ENCODE measurements at regions not wholly inside any gene's neighbourhood (a gene's known extent, or its start where the extent isn't known, plus 50 kb on each side); places are given as distances from the start of the nearest gene placed in this dataset.

GRCh38 chr17:79504181-79504605, 106.7 kb downstream of the RBFOX3 start:
- no peaks in the 10 kb centered on the region for H3K27me3 ChIP-seq (ENCODE audit: insufficient read depth, low read length, poor library complexity, severe bottlenecking)

GRCh38 chr17:79503126-79503839, 107.6 kb downstream of the RBFOX3 start:
- Histone ChIP-seq H3K79me2 (ENCODE audit: insufficient read depth, low read length) (no peaks in the 10 kb centered on the region), H3K9me3 (ENCODE audit: insufficient read depth, low read depth, low read length) (no peaks in the 10 kb centered on the region; the same call in 1 of the 2 replicates), H3F3A (ENCODE audit: low read depth) (no peaks in the 10 kb centered on the region), H3K4me3 (ENCODE audit: low read length, poor library complexity, severe bottlenecking) (no peak overlapping the region), H3K27me3 (ENCODE audit: insufficient read depth, low read length, poor library complexity, severe bottlenecking) (no peaks in the 10 kb centered on the region), H3K4me1 (ENCODE audit: insufficient read depth, low read length, poor library complexity, severe bottlenecking) (no peaks in the 10 kb centered on the region), H3K4me2 (ENCODE audit: low read depth, low read length, poor library complexity, severe bottlenecking) (no peak overlapping the region), H3K9ac (ENCODE audit: low read depth, low read length, poor library complexity, severe bottlenecking) (no peak overlapping the region), H2AFZ (ENCODE audit: low read length) (no peak overlapping the region), H4K20me1 (ENCODE audit: insufficient read depth, low read length, poor library complexity, severe bottlenecking) (no peaks in the 10 kb centered on the region), H3K9me2 (replicated peaks; ENCODE audit: low read depth, low read length) (no peaks in the 10 kb centered on the region), H3K36me3 (ENCODE audit: insufficient read depth, low read length) (no peaks in the 10 kb centered on the region)
- TF ChIP-seq CTCF (conservative IDR thresholded peaks at IDR 0.05; ENCODE audit: low read length) (no peak), EZH2phosphoT487 (IDR thresholded peaks at IDR 0.05; ENCODE audit: borderline replicate concordance) (no peak)

More at GRCh38 chr17:79504181-79504605, 106.7 kb downstream of the RBFOX3 start:
- Histone ChIP-seq H2AFZ (ENCODE audit: low read length) (no peak overlapping the region), H3K9ac (ENCODE audit: low read depth, low read length, poor library complexity, severe bottlenecking) (no peak overlapping the region), H3K36me3 (ENCODE audit: insufficient read depth, low read length) (no peaks in the 10 kb centered on the region), H3K4me2 (ENCODE audit: low read depth, low read length, poor library complexity, severe bottlenecking) (no peak overlapping the region), H3K9me2 (replicated peaks; ENCODE audit: low read depth, low read length) (no peaks in the 10 kb centered on the region), H3K4me3 (ENCODE audit: low read length, poor library complexity, severe bottlenecking) (no peak overlapping the region), H4K20me1 (ENCODE audit: insufficient read depth, low read length, poor library complexity, severe bottlenecking) (no peaks in the 10 kb centered on the region), H3F3A (ENCODE audit: low read depth) (no peaks in the 10 kb centered on the region), H3K9me3 (ENCODE audit: insufficient read depth, low read depth, low read length) (no peaks in the 10 kb centered on the region; the same call in 1 of the 2 replicates), H3K79me2 (ENCODE audit: insufficient read depth, low read length) (no peaks in the 10 kb centered on the region), H3K4me1 (ENCODE audit: insufficient read depth, low read length, poor library complexity, severe bottlenecking) (no peaks in the 10 kb centered on the region)
- TF ChIP-seq CTCF (conservative IDR thresholded peaks at IDR 0.05; ENCODE audit: low read length) (no peak), EZH2phosphoT487 (IDR thresholded peaks at IDR 0.05; ENCODE audit: borderline replicate concordance) (no peak)

- Histone ChIP-seq H2AFZ (ENCODE audit: low read length) (no peak overlapping the region), H3K27me3 (ENCODE audit: insufficient read depth, low read length, poor library complexity, severe bottlenecking) (no peaks in the 10 kb centered on the region), H3K9me2 (replicated peaks; ENCODE audit: low read depth, low read length) (no peaks in the 10 kb centered on the region)
Observed at GRCh38 chr17:79501910-79502309, 108.9 kb downstream of the RBFOX3 start.

More at GRCh38 chr17:79501910-79502309, 108.9 kb downstream of the RBFOX3 start:
- TF ChIP-seq CTCF (conservative IDR thresholded peaks at IDR 0.05; ENCODE audit: low read length) (no peak), EZH2phosphoT487 (IDR thresholded peaks at IDR 0.05; ENCODE audit: borderline replicate concordance) (no peak)
- no peaks in the 10 kb centered on the region for H3K36me3 ChIP-seq (ENCODE audit: insufficient read depth, low read length)
- H3K79me2 ChIP-seq (ENCODE audit: insufficient read depth, low read length), result no peaks in the 10 kb centered on the region
- no peaks in the 10 kb centered on the region for H3F3A ChIP-seq (ENCODE audit: low read depth)
- H3K4me1 ChIP-seq (ENCODE audit: insufficient read depth, low read length, poor library complexity, severe bottlenecking), result no peaks in the 10 kb centered on the region
- no peak overlapping the region for H3K9ac ChIP-seq (ENCODE audit: low read depth, low read length, poor library complexity, severe bottlenecking)
- H3K4me2 ChIP-seq (ENCODE audit: low read depth, low read length, poor library complexity, severe bottlenecking), result no peak overlapping the region
- H3K4me3 ChIP-seq (ENCODE audit: low read length, poor library complexity, severe bottlenecking), result no peak overlapping the region
- no peaks in the 10 kb centered on the region for H3K9me3 ChIP-seq (ENCODE audit: insufficient read depth, low read depth, low read length)
- H4K20me1 ChIP-seq (ENCODE audit: insufficient read depth, low read length, poor library complexity, severe bottlenecking), result no peaks in the 10 kb centered on the region
